HL-60/S4 treated with retinoic acid at 250 ng/mL for 4 days and 3 days (cell line): ENCODE measurements at regions not wholly inside any gene's neighbourhood (a gene's known extent, or its start where the extent isn't known, plus 50 kb on each side); places are given as distances from the start of the nearest gene placed in this dataset.
"Not testable (repeated sequence)": the region's sequence is repeated elsewhere in the genome, so short reads cannot be mapped to it uniquely, and the experiment has no call there.

Experiments used
- in situ Hi-C: fragments of 300-500 bp; cut with MboI; formaldehyde crosslinking; loops from 2 replicates; pipeline ENCODE4 v1.7.0; 2022; ENCODE audit warnings: low sequenced_read_pairs

DNA sequence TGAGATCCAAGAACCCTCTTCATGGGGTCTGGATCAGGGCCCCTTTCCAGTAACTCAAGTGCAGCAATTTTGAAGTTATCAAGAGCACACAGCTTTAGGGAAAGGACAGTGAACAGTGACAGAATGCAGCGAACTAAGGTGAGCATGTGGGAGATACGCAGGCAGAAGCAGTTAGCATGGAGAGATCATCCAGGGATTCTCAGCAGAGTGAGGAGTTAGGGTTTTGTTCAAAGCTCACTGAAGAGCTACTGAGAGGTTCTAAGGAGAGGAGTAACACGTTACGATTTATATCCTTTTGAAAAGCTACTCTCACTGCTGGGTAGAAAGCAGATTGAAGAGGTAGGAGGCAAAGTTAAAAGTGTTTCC, 83.6 kb upstream of the MPP7 start:
- in situ Hi-C loops = loop anchor here (25.0 kb wide), 1 partner anchor 949 kb away; no protein-coding TSS in a partner anchor

DNA sequence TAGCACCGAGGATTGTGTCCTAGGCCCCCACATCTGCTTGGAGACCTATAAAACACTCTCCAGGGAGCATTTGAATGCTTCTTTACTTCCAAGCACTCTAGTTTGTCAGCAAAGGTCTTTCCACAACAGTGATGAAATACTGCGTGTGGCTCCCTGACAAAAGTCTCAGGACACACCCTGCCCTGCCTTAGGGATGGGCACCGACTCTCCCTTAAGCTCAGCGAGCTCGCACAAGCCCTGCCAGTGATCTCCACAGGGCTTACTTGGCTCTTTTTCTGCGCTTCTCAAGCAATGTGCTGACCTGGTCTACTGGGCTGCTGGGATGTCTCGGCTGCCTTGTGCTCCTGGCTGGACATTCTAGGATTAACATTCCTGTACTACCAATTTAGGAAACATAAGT, 84.3 kb upstream of the MPP7 start:
- in situ Hi-C loops = loop anchor here (25.0 kb wide), 1 partner anchor 950 kb away; no protein-coding TSS in a partner anchor

DNA sequence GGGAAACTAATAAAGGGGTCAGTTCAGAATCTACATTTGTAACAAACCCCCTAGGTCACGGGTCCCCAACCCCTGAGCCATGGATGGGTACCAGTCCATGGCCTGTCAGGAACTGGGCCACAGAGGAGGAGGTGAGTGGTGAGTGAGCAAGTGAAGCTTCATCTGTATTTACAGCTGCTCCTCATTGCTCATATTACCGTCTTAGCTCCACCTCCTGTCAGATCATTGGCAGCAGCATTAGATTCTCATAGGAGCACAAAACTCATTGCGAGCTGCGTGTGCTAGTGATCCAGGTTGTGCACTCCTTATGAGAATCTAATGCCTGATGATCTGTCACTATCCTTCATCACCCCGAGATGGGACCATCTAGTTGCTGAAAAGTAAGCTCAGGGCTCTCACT, 88.4 kb upstream of the MPP7 start:
- in situ Hi-C loops = loop anchor here (25.0 kb wide), 1 partner anchor 954 kb away; no protein-coding TSS in a partner anchor

DNA sequence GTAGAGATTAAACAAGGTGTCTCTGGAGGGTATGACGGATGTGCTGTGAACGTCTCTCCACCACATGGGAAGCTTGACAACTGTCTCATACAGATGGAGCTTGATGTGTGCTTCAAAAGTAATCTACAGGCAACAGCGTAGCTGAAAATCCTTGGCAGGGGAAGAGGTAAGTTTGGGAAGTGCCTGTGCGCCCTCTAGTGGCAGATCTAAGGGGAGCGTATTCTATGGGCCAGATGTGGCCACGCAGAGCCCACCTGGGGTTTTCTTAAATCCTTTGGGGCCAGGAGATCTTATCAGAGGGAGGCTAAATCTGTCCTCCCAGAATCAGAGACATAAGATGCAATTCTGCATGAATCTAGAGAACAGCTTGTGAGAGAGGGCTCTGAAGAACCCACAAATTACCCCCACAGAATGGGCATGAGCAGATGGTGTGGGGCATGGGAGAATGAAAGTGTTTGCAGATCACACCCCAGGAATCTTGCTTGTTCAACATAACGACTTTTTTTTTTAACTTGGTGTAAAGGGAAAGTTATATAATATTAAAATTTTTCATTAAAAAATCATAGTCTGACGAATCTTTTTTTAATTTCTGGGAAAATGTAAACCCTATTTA, 91.2 kb upstream of the MPP7 start:
- in situ Hi-C loops = loop anchor here (25.0 kb wide), 1 partner anchor 957 kb away; no protein-coding TSS in a partner anchor

DNA sequence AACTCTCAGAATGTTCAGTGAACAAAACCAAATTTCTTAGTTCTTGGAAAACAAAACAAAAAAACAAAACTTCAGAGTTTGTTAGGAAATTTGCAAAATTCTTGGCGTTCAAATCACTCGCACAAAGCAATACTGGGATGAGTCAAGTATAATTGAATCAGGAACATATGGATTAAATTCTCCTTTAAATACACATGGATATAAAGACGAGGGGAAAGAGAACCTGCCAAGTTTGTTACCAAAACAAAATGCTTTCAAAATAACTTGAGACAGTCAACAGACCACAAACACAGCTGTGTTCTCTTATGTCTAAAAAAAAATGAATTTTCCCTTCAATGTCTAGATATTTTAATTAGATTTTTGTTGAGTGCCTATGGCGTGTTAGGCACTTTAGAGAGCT, 93.5 kb upstream of the MPP7 start:
- in situ Hi-C loops = loop anchor here (25.0 kb wide), 1 partner anchor 959 kb away; no protein-coding TSS in a partner anchor

DNA sequence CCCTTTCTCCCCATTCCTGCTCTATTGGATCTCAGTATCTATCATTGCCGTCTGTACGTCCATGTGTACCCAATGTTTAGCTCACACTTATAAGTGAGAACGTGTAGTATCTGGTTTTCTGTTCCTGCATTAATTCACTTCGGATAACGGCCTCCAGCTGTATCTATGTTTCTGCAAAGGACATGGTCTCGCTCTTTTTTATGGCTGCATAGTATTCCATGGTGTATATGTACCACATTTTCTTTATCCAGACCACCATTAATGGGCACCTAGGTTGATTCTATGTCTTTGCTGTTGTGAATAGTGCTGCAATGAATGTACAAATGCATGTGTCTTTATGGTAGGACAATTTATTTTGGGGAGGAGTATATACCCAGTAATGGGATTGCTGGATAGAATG, 94.4 kb upstream of the MPP7 start:
- in situ Hi-C loops = loop anchor here (25.0 kb wide), 1 partner anchor 960 kb away; no protein-coding TSS in a partner anchor

DNA sequence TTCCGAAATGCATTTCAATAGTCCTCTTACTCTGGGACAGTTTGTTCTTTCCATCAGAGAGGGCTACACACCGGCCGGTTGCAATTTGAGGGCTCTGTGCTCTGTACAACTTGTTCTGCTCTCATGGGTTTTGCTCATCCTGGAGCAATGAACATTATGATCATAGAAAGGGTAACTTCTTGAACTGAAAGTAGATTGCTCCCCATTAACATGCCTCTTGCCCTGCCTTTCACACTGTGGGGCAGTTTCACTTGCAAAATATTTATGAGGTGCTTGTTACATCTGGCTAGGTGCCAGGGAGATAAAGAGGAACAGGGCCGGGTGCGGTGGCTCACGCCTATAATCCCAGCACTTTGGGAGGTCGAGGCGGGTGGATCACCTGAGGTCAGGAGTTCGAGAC, 97.3 kb upstream of the MPP7 start:
- in situ Hi-C loops = no loop called here

DNA sequence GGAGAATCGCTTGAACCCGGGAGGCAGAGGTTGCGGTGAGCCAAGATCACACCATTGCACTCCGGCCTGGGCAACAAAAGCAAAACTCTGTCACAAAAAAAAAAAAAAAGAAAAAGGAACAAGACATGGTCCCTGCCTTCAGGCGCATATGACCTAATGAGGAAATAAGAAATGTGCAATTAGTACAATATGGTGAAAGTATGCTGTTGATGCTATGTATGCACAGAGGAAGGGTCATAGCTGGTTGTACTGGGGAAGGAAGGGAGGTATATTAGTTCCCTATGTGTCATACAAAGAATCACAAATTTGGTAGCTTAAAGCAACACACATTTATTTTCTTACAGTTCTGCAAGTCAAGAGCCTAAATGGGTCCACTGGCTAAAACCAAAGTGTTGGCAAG, 97.8 kb upstream of the MPP7 start:
- in situ Hi-C loops = no loop called here

DNA sequence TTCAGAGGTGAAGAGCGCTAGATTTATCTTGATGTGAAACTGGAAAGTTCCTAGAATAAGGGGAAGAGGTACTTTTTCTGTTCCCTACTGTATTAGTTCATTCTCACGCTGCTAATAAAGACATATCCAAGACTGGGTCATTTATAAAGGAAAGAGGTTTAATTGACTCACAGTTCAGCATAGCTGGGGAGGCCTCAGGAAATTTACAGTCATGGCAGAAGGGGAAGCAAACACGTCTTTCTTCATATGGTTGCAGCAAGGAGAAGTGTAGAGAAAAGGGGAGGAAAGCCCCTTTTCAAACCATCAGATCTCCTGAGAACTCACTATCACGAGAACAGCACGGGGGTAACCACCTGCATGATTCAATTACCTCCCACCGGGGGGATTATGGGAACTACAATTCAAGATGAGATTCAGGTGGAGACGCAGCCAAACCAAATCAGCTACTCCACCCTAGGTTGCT, 99.8 kb upstream of the MPP7 start:
- in situ Hi-C loops = not testable (repeated sequence)

DNA sequence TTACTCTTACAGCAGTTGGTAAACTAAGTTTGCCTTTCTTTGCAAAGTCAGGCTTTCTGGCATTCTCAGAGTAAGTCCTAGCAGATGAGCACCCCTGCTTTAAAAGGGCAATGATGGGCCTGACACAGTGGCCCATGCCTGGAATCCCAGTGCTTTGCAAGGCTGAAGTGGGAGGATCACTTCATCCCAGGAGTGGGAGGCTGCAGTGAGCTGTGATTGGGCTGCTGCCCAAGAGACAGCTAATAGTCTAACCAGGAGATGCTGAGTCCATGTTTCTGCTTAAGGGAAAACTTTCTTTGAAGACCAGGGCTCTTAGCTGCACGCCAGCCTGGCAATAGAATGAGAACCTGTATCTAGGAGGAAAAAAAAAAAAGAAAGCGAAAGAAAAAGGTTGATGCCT, 100.2 kb upstream of the MPP7 start:
- in situ Hi-C loops = no loop called here

DNA sequence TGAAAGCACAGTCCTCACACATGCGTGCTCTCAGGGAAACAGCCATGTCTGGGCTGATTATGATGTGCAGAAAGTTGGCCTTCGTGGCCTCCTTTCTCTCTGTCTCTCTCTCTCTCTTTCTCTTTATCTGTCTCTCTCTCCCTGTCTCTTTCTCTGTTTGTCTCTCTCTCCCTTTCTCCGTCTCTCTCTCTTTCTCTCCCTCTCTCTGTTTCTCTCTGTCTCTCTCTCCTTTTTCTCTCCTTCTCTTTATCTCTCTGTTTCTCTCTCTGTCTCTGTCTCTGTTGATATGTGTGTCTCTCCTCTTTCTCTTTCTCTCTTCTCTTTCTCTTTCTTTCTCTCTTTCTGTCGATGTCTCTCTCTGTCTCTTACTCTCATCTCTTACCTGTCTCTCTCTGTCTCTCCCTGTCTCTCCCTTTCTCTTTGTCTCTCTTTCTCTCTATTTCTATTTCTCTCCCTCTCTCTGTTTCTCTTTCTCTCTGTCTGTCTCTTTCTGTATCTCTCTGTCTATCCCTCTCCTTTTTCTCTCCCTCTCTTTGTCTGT, 105.4 kb upstream of the MPP7 start:
- in situ Hi-C loops = no loop called here

DNA sequence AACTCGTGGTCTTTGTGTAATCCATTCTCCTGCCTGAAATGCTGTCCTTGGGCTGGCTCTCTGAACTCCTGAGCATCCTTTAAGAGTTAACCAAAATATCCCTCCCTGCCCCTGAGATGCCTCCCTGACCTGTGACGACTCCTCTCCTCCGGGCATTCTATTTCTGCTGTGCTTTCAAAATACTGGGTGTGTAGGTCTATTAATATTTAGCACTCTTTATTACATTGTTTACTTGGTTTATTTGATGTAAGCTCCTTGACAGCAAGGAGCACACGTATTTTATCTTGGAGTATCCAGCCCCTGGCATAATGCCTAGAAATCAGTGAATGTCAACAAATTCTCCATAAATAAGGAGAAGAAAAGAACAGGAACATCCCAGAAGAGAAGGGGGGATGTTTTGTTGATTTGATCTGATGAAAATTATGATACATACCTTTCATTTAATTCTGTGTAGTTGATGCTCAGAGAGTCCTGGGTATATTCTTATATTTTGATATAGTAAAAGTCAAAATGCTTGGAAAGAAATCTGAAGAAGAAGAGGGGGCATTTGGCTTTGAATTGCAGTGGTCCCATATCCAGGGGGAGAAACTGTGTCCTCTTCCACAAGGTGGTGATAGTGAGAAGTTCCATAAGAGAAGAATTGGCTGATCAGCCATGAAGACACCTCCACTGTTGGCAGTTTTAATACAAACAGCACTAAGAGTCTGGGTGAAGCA, 107.7 kb upstream of the MPP7 start:
- in situ Hi-C loops = no loop called here

DNA sequence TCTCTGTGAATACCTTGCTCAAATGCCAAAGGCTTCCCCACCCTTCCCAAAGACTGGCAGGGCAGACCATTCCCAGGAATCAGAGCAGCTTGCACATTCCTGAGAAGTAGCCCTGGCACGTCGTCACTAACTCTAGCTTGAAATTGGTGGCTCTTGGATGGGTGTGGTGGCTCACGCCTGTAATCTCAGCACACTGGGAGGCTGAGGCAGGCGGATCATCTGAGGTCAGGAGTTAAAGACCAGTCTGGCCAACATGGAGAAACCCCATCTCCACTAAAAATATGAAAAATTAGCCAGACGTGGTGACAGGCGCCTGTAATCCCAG, 108.2 kb upstream of the MPP7 start:
- in situ Hi-C loops = no loop called here

DNA sequence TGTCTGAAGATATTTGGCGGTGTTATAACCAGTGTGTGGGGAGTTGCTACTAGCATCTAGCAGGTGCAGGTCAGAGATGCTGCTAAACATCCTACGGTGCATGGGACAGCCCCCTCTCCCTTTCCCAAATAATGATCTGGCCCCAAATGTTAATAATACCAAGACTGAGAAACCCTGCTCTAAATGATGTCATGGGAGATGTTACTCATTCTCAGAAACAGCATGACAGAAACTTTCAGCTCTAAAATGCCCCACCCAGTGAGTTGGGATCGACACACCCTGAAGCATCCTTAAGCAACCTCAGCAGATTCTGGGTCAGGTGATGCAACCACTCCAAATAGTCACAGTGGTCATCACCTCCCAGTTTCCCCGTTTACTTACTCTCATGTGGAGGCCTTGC, 108.8 kb upstream of the MPP7 start:
- in situ Hi-C loops = no loop called here

DNA sequence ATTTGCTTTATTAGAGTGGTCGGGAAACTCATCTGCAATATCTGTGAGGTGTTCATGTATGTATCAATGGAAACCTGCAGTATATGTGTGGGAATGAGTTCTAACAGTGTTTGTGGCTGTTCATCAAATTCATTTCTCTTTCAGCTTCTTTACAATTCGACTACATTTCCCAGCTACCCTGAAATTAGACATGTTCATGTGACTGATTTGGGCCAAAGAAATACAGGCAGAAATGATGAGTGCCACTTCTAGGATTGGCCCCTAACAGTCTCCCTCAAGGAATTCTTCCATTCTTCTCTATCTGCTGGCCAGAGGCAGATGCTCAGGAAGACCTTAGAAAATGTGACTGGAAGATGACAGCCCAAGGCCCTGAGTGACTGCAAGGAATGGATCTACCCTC, 114.8 kb upstream of the WAC start:
- in situ Hi-C loops = no loop called here

DNA sequence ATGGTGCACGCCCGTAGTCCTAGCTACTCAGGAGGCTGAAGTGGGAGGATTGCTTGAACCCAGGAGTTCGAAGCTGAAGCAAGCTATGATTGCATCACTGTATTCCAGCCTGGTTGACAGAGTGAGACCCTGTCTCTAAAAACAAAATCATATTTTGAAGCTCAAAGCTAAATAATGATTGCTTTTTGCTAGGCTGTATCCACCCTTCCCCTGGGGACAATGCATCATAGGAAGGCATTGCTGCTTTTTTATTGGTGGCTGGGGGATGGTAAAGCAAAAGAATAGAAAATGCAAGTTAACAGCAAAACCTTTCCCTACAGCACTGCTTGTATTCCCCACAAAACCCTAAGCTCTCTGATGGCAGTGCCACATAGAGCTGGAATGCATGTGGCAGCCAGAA, 107.5 kb upstream of the WAC start:
- in situ Hi-C loops = no loop called here

DNA sequence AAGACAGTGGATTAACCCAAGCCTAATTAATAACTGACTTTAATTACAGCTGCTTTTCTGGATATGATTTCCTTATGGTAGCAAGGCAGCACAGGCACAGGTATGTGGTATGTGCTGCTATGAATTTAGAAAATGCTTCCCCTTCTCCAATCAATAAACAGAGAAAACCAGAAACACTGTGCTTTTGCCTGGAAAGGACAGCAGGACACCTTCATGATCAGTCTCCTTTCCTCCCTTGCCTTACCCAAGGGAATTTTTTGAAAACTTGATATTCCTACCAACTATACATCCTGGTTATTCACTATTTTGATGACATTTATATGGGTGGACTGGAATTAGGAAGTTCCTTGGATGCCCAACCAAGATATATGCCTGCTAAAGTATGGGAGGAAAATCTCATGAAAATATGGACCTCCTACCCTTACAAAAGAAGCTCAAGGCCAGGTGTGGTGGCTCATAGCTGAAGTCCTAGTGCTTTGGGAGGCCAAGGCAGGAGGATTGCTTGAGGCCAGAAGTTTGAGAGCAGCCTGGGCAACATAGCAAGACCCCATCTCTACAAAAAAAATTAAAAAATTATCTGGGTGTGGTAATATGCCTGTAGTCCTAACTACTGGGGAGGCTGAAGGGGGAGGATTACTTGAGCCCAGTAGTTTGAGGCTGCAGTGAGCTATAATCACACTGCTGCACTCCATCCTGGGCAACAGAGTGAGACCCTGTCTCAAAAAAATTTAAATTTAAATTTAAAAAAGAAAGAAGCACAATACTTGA, 106.3 kb upstream of the WAC start:
- in situ Hi-C loops = no loop called here

DNA sequence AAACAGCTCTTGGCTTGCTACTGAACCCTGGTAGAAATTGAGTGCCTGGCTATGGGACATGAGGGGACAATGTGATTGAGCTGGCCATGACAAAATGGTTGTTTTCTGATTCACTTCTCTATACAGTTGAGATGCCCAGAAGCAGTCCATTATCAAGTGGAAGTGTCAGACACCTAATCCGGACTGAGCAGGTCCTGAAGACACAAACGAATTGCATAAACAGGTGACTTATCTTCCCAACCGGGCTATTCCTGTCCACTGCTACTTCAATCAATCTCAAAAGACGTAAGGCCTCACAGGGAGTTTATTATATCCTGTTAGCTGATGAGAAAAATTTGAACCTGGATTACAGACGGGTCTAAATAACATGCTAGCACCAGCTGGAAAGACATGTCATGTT, 105.5 kb upstream of the WAC start:
- in situ Hi-C loops = no loop called here

DNA sequence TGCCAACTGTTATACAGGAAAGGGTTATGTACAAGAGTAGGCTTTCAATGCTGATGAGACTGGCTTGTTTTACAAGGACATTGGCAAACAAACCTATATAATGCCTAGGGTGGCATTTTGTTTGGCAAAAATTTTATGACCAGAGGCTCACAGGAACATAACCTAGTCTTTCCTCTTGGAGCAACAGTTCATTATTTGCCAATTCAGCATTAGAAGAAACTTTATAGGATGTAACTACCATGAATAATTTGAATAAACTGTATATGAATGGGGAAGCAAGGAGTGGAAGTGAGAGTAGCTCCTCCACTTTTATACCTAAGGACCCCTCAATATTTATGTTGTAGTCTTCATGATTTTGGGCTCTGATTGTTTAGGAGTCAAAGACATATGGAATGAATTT, 103.9 kb upstream of the WAC start:
- in situ Hi-C loops = no loop called here

DNA sequence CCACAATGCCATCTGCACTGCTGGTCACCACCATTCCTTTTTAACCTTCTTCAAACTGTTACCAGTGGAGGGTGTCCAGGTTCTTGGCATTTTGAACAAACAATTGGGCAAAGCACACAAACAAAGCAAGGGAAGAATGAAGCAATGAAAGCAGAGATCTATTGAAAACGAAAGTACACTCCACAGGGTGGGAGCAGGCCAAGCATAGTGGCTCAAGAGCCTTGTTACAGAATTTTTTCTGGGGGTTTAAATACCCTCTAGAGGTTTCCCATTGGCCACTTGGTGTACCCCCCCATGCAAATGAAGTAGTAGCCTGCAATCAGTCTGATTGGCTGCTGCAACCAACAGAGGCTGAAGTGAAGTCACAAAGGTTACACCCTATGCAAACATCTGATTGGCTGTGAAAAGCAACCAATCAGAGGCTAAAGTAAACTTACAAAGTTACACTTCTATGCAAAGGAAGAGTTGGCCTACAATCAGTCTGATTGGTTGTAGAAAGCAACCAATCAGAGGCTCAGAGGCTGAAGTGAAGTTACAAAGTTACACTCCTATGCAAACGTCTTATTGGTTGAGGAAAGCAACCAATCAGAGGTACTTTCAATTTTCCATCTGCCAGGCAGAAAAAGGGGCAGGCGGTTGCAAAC, 103.2 kb upstream of the WAC start:
- in situ Hi-C loops = no loop called here

DNA sequence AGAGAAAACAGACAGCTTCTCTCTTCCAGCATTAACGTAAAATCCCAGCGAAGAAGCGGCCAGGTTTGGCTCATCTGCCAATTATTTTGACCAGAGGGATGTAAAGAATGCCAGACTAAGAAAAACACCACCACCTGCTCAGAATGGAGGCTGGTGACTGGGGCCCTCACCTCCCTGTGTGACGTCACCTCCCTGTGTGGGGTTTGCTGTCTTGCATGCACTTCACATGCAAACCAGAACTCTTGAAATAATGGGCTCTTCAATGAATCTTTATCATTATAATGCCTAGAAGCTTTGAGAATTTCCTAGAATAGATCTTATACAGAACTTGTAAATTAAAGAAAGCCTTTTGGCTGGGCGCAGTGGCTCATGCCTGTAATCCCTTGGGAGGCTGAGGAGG, 101.8 kb upstream of the WAC start:
- in situ Hi-C loops = no loop called here
